Kasumi-1 (cell line): ENCODE measurements at regions not wholly inside any gene's neighbourhood (a gene's known extent, or its start where the extent isn't known, plus 50 kb on each side); places are given as distances from the start of the nearest gene placed in this dataset.

Experiments
- DNase-seq, 2 experiments: peaks; one replicate each; lab custom pipeline; 2025; lab: John Stamatoyannopoulos, UW

DNA sequence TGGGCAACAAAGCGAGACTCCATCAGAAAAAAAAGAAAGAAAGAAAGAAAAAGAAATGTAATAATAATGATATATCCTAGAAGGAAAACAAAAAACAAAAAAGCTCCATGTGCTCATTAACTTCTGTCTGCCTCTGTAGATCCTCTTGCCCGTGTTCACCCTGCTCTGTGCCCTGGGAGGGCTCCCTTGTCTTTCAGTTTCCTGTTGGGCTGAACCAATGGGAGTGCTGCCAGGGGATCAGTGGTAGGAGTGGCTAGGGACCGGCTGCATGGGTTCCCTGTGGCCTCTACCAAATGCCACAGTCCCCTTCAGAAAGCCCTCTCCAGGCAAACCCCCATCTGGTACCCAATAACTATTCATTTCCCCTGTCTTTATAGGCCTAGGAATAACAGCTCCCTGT is 51.8 kb upstream of the PARD3 start:
- peak; percentile 65 to 66 for DNase-seq
